22Rv1 (cell line): ENCODE measurements at regions not wholly inside any gene's neighbourhood (a gene's known extent, or its start where the extent isn't known, plus 50 kb on each side); places are given as distances from the start of the nearest gene placed in this dataset.

Experiments
- H3K27ac ChIP-seq: fragments of 450-650 bp; 2 replicates; pipeline ENCODE4 v1.5.1; 2017
- ZFX ChIP-seq: fragments of 450-650 bp; IDR thresholded peaks from 2 replicates; pipeline ENCODE4 v1.6.1; 2017; ENCODE audit warnings: antibody characterized with exemption, borderline replicate concordance
- TF ChIP-seq, protein P1 (sequence below): fragments of 450-650 bp; IDR thresholded peaks from 2 replicates; pipeline ENCODE4 v1.5.1; 2017; ENCODE audit warnings: mild to moderate bottlenecking

DNA sequence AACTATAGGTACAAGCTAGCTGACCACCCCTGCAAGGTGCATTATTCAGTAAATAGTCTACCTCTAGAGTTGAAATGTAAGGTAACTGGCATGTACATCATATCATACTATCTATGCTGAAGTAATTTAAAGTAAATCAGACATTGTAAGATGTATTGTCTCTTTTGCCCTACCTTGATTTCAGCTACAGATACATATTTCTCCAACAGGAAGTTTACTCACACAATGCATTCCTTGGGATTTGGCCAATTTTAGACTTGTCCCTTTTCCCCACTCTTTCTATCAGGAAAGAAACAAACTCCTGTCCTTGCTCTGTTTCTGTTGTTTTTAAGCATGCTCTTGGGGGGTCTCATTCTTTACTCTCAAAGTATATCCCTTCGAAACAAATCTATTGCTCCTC, 58.5 kb upstream of the TSLP start:
- TF ChIP-seq, protein P1, sequence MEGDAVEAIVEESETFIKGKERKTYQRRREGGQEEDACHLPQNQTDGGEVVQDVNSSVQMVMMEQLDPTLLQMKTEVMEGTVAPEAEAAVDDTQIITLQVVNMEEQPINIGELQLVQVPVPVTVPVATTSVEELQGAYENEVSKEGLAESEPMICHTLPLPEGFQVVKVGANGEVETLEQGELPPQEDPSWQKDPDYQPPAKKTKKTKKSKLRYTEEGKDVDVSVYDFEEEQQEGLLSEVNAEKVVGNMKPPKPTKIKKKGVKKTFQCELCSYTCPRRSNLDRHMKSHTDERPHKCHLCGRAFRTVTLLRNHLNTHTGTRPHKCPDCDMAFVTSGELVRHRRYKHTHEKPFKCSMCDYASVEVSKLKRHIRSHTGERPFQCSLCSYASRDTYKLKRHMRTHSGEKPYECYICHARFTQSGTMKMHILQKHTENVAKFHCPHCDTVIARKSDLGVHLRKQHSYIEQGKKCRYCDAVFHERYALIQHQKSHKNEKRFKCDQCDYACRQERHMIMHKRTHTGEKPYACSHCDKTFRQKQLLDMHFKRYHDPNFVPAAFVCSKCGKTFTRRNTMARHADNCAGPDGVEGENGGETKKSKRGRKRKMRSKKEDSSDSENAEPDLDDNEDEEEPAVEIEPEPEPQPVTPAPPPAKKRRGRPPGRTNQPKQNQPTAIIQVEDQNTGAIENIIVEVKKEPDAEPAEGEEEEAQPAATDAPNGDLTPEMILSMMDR = no peak
- no peak for TF ChIP-seq ZFX
- no peak overlapping the region for H3K27ac ChIP-seq

DNA sequence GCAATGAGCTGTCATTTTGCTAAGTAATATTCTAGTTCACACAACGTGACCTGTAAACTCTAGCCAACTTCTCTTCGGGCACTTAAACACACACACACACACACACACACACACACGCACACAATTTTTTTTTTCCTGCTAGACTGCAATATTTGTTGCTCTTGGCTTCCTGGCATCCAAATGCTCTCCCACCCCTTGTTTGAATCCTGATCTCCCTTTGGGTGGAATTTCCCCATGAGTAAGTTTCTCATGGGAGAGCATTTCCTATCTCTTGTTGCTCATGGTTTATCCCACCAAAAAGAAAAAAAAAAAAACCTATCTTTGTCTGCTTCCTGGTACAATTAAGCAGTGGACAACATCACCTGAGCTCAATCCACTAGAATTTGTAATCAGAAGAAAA, 54.7 kb upstream of the TSLP start:
- no peak for TF ChIP-seq ZFX
- TF ChIP-seq, protein P1 = no peak
- H3K27ac ChIP-seq = no peak overlapping the region

DNA sequence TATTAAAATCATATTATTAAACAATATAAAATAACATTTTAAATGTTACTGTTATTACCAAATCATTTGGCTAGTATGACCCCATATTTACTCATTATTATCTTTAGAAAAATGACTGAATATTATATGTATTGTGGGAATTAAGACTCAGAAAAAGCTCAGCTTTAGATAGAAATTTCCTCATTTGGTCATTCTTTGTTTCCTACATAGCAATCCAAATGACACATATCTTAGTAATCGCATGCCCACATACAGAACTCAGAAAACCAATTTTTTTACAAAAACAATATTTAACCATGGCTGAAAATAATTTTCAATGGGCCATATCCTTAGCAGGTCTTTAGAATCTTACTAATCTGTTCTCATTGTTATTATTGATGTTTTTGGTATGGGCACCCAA, 53.8 kb upstream of the TSLP start:
- TF ChIP-seq ZFX = no peak
- TF ChIP-seq, protein P1 = no peak
- no peak overlapping the region for H3K27ac ChIP-seq
